Parathyroid adenoma (tissue), 2 donors: ENCODE measurements at regions not wholly inside any gene's neighbourhood (a gene's known extent, or its start where the extent isn't known, plus 50 kb on each side); places are given as distances from the start of the nearest gene placed in this dataset.

Experiments used
- H2AFZ ChIP-seq: fragments of 300-600 bp; sonication (generic); one replicate; pipeline ENCODE4 v1.7.0; 2017; ENCODE audit warnings: antibody characterized with exemption, mild to moderate bottlenecking
- H3K27ac ChIP-seq: fragments of 300-600 bp; sonication (generic); one replicate; pipeline ENCODE4 v1.7.0; 2017
- H3K27me3 ChIP-seq: fragments of 300-600 bp; sonication (generic); one replicate; pipeline ENCODE4 v1.7.0; 2017; ENCODE audit warnings: low read length; ENCODE audit not compliant: control insufficient read depth, insufficient read depth
- H3K36me3 ChIP-seq: fragments of 300-600 bp; sonication (generic); one replicate; pipeline ENCODE4 v1.7.0; 2017; ENCODE audit warnings: low read length; ENCODE audit not compliant: control insufficient read depth, insufficient read depth
- H3K4me1 ChIP-seq: fragments of 300-600 bp; sonication (generic); one replicate; pipeline ENCODE4 v1.7.0; 2017; ENCODE audit warnings: control low read depth
- H3K4me2 ChIP-seq: fragments of 300-600 bp; sonication (generic); one replicate; pipeline ENCODE4 v1.7.0; 2017; ENCODE audit warnings: low read length
- H3K4me3 ChIP-seq: fragments of 300-600 bp; sonication (generic); one replicate; pipeline ENCODE4 v1.7.0; 2017; ENCODE audit warnings: low read depth, low read length
- H3K79me2 ChIP-seq: fragments of 300-600 bp; sonication (generic); one replicate; pipeline ENCODE4 v1.7.0; 2017; ENCODE audit warnings: control low read depth
- H3K9ac ChIP-seq: fragments of 300-600 bp; sonication (generic); one replicate; pipeline ENCODE4 v1.7.0; 2017; ENCODE audit warnings: mild to moderate bottlenecking
- H3K9me3 ChIP-seq: fragments of 300-600 bp; sonication (generic); one replicate; pipeline ENCODE4 v1.7.0; 2017; ENCODE audit warnings: low read length; ENCODE audit not compliant: control insufficient read depth
- TF ChIP-seq, protein P1 (sequence below): fragments of 300-600 bp; sonication (generic); IDR thresholded peaks from one replicate; pipeline ENCODE4 v1.7.0; 2017; ENCODE audit warnings: antibody characterized with exemption, mild to moderate bottlenecking
- donor health status: primary hyperparathyroidism.

DNA sequence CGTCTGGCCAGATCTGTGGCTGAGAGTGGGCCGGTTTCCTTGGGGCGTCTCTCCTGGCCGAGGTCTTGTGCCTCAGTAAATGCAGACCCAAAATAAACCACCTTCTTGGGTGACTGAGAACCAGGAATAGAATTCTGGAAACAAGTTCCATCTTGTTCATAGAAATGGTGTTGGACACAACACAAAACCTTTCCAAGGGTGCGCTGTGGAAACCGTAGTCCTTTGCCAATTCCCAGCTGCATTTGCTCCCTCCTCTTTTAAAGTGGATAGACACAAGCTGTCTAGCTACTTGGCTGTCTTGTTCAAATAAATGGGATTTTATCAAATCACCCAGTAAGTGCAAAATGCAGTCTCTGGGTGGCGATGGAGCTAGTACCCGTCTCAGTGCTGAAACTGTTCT, 300.2 kb downstream of the SHANK2 start:
- no peaks in the 10 kb centered on the region for H3K79me2 ChIP-seq
- no peak overlapping the region for H2AFZ ChIP-seq
- H3K27ac ChIP-seq: no peak overlapping the region
- no peaks in the 10 kb centered on the region for H3K36me3 ChIP-seq
- no peaks in the 10 kb centered on the region for H3K27me3 ChIP-seq
- H3K9ac ChIP-seq: no peak overlapping the region
- H3K4me1 ChIP-seq: no peaks in the 10 kb centered on the region
- no peak overlapping the region for H3K4me2 ChIP-seq
- no peak overlapping the region for H3K4me3 ChIP-seq
- H3K9me3 ChIP-seq: no peaks in the 10 kb centered on the region
- TF ChIP-seq, protein P1, sequence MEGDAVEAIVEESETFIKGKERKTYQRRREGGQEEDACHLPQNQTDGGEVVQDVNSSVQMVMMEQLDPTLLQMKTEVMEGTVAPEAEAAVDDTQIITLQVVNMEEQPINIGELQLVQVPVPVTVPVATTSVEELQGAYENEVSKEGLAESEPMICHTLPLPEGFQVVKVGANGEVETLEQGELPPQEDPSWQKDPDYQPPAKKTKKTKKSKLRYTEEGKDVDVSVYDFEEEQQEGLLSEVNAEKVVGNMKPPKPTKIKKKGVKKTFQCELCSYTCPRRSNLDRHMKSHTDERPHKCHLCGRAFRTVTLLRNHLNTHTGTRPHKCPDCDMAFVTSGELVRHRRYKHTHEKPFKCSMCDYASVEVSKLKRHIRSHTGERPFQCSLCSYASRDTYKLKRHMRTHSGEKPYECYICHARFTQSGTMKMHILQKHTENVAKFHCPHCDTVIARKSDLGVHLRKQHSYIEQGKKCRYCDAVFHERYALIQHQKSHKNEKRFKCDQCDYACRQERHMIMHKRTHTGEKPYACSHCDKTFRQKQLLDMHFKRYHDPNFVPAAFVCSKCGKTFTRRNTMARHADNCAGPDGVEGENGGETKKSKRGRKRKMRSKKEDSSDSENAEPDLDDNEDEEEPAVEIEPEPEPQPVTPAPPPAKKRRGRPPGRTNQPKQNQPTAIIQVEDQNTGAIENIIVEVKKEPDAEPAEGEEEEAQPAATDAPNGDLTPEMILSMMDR: no peak

DNA sequence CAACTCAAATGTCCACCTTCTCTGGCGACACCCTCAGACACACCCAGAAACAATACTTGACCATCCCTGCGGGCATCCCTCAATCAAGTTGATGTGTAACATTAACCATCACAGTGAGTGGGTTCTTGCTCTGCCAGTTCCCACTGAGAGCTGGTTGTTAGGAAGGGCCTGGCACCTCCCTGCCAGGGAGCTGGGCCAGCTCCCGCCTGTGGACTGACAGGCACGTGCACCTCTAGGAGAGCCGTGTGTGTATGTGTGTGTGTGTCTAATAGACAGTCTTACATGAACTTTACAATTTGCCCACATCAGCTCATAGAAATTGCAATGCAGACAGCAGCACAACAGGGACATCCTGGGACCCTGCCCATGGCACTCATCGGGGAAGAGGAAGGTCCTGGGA, 298.7 kb downstream of the SHANK2 start:
- H3K36me3 ChIP-seq: no peaks in the 10 kb centered on the region
- no peaks in the 10 kb centered on the region for H3K27me3 ChIP-seq
- no peaks in the 10 kb centered on the region for H3K4me1 ChIP-seq
- no peak overlapping the region for H3K4me2 ChIP-seq
- no peaks in the 10 kb centered on the region for H3K9me3 ChIP-seq
- no peak overlapping the region for H3K4me3 ChIP-seq
- H3K79me2 ChIP-seq: no peaks in the 10 kb centered on the region
- H2AFZ ChIP-seq: no peak overlapping the region
- H3K27ac ChIP-seq: no peak overlapping the region
- TF ChIP-seq, protein P1: no peak
- no peak overlapping the region for H3K9ac ChIP-seq

DNA sequence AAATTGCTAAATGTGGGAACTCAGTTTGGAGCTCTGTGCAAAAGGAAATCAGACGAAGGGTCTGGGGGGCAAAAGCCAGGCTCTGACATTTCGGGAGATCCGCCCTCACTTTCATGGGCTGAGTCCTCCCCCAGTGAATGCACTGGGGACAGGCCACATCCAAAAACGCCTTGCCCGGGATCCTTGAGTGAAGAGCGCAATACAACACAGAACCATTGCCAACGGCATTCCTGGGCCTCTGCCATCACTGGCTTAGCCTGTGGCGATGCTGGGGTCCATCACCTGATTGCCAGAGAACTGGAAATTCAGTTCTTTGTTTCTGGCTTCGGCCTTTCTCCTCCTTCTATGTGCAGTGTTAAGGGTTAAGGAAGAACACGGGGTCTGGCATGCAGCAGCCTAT, 297.9 kb downstream of the SHANK2 start:
- Histone ChIP-seq H2AFZ (no peak overlapping the region), H3K79me2 (no peaks in the 10 kb centered on the region), H3K27ac (no peak overlapping the region), H3K4me3 (no peak overlapping the region), H3K27me3 (no peaks in the 10 kb centered on the region), H3K36me3 (no peaks in the 10 kb centered on the region), H3K9me3 (no peaks in the 10 kb centered on the region), H3K9ac (no peak overlapping the region), H3K4me2 (no peak overlapping the region), H3K4me1 (no peaks in the 10 kb centered on the region)
- TF ChIP-seq, protein P1: no peak
